NCI-H1694 (cell line): ENCODE measurements at regions not wholly inside any gene's neighbourhood (a gene's known extent, or its start where the extent isn't known, plus 50 kb on each side); places are given as distances from the start of the nearest gene placed in this dataset.
A peak's percentile ranks its signal among the peaks of the same experiment; 100 is the strongest.

Experiments
- DNase-seq: peaks from one replicate; lab custom pipeline; 2025; lab: John Stamatoyannopoulos, UW

- DNase-seq = no peak
These were observed 484.9 kb downstream of the BUD13 start for GRCh38 chr11:116287866-116288265.

GRCh38 chr11:116285026-116285425 lies 487.8 kb downstream of the BUD13 start:
- DNase-seq = peak; percentile 0

- no peak for DNase-seq
These were observed 489.5 kb downstream of the BUD13 start for GRCh38 chr11:116283300-116283699.

GRCh38 chr11:116282481-116282880 lies 490.3 kb downstream of the BUD13 start:
- no peak for DNase-seq

GRCh38 chr11:116281173-116282160 lies 491.3 kb downstream of the BUD13 start:
- DNase-seq = no peak

- DNase-seq = no peak
These were observed 493.3 kb downstream of the BUD13 start for GRCh38 chr11:116279511-116279910.

- DNase-seq = no peak
These were observed 494.7 kb downstream of the BUD13 start for GRCh38 chr11:116278076-116278475.

- DNase-seq = peak; percentile 52
These were observed 496.4 kb downstream of the BUD13 start for GRCh38 chr11:116276051-116277044.

- DNase-seq = no peak
These were observed 497.2 kb downstream of the BUD13 start for GRCh38 chr11:116275635-116276034.

GRCh38 chr11:116274521-116274920 lies 498.3 kb downstream of the BUD13 start:
- DNase-seq = no peak

- no peak for DNase-seq
These were observed 500.5 kb downstream of the BUD13 start for GRCh38 chr11:116272181-116272789.

- DNase-seq = no peak
These were observed 501.3 kb downstream of the BUD13 start for GRCh38 chr11:116271479-116271878.

- DNase-seq = no peak
These were observed 505.6 kb downstream of the BUD13 start for GRCh38 chr11:116267146-116267545.

GRCh38 chr11:116263770-116264169 lies 509.0 kb downstream of the BUD13 start:
- no peak for DNase-seq

GRCh38 chr11:116263019-116263418 lies 509.8 kb downstream of the BUD13 start:
- no peak for DNase-seq

GRCh38 chr11:116262370-116262769 lies 510.4 kb downstream of the BUD13 start:
- DNase-seq = no peak

GRCh38 chr11:116261606-116262005 lies 511.2 kb downstream of the BUD13 start:
- no peak for DNase-seq

GRCh38 chr11:116258821-116259220 lies 514.0 kb downstream of the BUD13 start:
- DNase-seq = no peak

- DNase-seq = no peak
These were observed 514.9 kb downstream of the BUD13 start for GRCh38 chr11:116257883-116258282.

- DNase-seq = no peak
These were observed 515.7 kb downstream of the BUD13 start for GRCh38 chr11:116257092-116257491.

GRCh38 chr11:116256215-116256614 lies 516.6 kb downstream of the BUD13 start:
- DNase-seq = no peak
